GM12878 (cell line): ENCODE measurements at regions not wholly inside any gene's neighbourhood (a gene's known extent, or its start where the extent isn't known, plus 50 kb on each side); places are given as distances from the start of the nearest gene placed in this dataset.

Experiments
- ASH2L ChIP-seq: fragments of 300-600, 200-600 bp; sonication (generic); IDR thresholded peaks from 2 replicates; pipeline ENCODE4 v1.6.1; 2017; ENCODE audit warnings: low read depth, mild to moderate bottlenecking, borderline replicate concordance
- KDM1A ChIP-seq: fragments of 200-600 bp; sonication (generic); IDR thresholded peaks from 2 replicates; pipeline ENCODE4 v1.6.1; 2016; ENCODE audit warnings: borderline replicate concordance
- POLR2A ChIP-seq: IDR thresholded peaks from 2 replicates; pipeline ENCODE4 v1.6.1; 2011; ENCODE audit warnings: low read depth, mild to moderate bottlenecking, low read length
- RELA ChIP-seq: fragments of 450-650 bp; IDR thresholded peaks from 2 replicates; pipeline ENCODE4 v1.8.0; 2014; ENCODE audit warnings: borderline replicate concordance; ENCODE audit not compliant: partially characterized antibody
- SIN3A ChIP-seq: IDR thresholded peaks from 2 replicates; pipeline ENCODE4 v1.6.1; 2012; ENCODE audit warnings: low read depth, low read length, improper control_type of control experiment
- TF ChIP-seq, protein P1 (sequence below): fragments of 450-650 bp; IDR thresholded peaks from 2 replicates; pipeline ENCODE4 v1.6.1; 2017; ENCODE audit warnings: mild to moderate bottlenecking, moderate library complexity
- TF ChIP-seq, protein P2 (sequence below), 3 experiments: IDR thresholded peaks in 2 of 3; conservative IDR thresholded peaks in 1 of 3; 2 replicates each; pipeline ENCODE4 v1.5.1; 2011; ENCODE audit warnings: low read depth in 3 of 3, low read length in 3 of 3, mild to moderate bottlenecking in 3 of 3, control low read depth in 2 of 3, moderate library complexity in 2 of 3, inconsistent platforms in 1 of 3, mixed read lengths in 1 of 3; ENCODE audit not compliant: control insufficient read depth in 2 of 3, insufficient read depth in 1 of 3; ENCODE audit errors: extremely low read depth in 1 of 3

DNA sequence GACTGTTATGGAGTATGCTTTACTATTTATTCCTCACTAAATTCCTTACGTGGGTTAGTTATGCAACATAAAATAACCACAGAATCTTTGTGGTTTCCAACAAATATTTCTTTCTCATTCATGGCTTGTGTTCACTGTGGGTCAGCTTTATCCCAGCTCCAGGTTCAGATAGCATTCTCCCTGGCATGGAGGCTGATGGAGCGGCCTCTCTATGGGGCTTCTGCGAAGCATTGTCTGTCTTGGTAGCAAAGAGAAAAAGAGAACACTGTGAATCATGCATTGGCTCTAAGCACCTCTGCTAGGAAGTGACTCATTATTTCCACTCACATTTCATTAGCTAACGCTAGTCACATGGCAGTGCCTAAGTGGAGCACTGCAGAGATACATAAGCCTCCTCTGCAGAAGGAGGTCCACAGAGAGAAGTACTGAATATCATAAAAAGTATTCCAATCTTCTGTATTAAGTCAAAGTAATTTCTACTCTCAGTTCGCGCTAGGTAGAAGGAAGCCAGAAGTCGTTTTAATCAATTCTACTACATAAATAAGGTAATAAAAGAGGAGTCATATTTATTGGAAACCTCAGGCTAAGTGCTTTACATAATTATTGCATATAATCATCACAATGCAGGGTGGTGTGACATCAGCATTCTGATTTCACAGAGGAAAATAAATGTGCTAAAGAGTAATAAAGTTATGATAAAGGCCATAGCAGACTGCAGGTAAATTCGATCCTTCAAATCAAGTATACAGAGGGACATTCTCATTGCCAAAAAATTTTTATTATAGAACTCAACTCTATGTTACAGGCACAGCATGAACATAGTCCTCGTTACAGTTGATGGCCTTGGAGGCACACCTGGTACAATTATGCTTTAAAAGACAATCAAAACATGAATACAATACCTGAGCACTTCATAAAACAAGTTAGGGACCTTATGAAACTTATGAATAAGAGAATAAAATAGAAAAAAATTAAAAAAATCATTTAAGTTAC is 531.1 kb downstream of the CETN3 start:
- TF ChIP-seq, protein P1, sequence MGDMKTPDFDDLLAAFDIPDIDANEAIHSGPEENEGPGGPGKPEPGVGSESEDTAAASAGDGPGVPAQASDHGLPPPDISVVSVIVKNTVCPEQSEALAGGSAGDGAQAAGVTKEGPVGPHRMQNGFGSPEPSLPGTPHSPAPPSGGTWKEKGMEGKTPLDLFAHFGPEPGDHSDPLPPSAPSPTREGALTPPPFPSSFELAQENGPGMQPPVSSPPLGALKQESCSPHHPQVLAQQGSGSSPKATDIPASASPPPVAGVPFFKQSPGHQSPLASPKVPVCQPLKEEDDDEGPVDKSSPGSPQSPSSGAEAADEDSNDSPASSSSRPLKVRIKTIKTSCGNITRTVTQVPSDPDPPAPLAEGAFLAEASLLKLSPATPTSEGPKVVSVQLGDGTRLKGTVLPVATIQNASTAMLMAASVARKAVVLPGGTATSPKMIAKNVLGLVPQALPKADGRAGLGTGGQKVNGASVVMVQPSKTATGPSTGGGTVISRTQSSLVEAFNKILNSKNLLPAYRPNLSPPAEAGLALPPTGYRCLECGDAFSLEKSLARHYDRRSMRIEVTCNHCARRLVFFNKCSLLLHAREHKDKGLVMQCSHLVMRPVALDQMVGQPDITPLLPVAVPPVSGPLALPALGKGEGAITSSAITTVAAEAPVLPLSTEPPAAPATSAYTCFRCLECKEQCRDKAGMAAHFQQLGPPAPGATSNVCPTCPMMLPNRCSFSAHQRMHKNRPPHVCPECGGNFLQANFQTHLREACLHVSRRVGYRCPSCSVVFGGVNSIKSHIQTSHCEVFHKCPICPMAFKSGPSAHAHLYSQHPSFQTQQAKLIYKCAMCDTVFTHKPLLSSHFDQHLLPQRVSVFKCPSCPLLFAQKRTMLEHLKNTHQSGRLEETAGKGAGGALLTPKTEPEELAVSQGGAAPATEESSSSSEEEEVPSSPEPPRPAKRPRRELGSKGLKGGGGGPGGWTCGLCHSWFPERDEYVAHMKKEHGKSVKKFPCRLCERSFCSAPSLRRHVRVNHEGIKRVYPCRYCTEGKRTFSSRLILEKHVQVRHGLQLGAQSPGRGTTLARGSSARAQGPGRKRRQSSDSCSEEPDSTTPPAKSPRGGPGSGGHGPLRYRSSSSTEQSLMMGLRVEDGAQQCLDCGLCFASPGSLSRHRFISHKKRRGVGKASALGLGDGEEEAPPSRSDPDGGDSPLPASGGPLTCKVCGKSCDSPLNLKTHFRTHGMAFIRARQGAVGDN, result no peak
- TF ChIP-seq, protein P2, sequence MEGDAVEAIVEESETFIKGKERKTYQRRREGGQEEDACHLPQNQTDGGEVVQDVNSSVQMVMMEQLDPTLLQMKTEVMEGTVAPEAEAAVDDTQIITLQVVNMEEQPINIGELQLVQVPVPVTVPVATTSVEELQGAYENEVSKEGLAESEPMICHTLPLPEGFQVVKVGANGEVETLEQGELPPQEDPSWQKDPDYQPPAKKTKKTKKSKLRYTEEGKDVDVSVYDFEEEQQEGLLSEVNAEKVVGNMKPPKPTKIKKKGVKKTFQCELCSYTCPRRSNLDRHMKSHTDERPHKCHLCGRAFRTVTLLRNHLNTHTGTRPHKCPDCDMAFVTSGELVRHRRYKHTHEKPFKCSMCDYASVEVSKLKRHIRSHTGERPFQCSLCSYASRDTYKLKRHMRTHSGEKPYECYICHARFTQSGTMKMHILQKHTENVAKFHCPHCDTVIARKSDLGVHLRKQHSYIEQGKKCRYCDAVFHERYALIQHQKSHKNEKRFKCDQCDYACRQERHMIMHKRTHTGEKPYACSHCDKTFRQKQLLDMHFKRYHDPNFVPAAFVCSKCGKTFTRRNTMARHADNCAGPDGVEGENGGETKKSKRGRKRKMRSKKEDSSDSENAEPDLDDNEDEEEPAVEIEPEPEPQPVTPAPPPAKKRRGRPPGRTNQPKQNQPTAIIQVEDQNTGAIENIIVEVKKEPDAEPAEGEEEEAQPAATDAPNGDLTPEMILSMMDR (IDR thresholded peaks at IDR 0.05 in 2 of 3, conservative IDR thresholded peaks at IDR 0.05 in 1 of 3; ENCODE audit: control insufficient read depth in 2 of 3, extremely low read depth in 1 of 3, insufficient read depth in 1 of 3, low read depth in 3 of 3, low read length in 3 of 3), result no peak
- TF ChIP-seq KDM1A, result no peak
- no peak for TF ChIP-seq ASH2L
- no peak for TF ChIP-seq POLR2A
- no peak for TF ChIP-seq SIN3A
- no peak for TF ChIP-seq RELA
